Fibroblast of lung (primary cell): ENCODE measurements at regions not wholly inside any gene's neighbourhood (a gene's known extent, or its start where the extent isn't known, plus 50 kb on each side); places are given as distances from the start of the nearest gene placed in this dataset.

Experiments
- CTCF ChIP-seq, 2 donors: IDR thresholded peaks in 1 of 2; conservative IDR thresholded peaks in 1 of 2; 1 replicate in 1 of 2; 2 replicates in 1 of 2; pipeline ENCODE4 v1.5.1; 2011 to 2012; ENCODE audit warnings: low read length in 2 of 2, control low read depth in 1 of 2, inconsistent platforms in 1 of 2, low read depth in 1 of 2, mild to moderate bottlenecking in 1 of 2
- EZH2 ChIP-seq: IDR thresholded peaks from 2 replicates; pipeline ENCODE4 v1.5.1; 2012; ENCODE audit warnings: low read length, control low read depth, mild to moderate bottlenecking; ENCODE audit errors: missing control alignments

- no peak for TF ChIP-seq CTCF (conservative IDR thresholded peaks at IDR 0.05 in 1 of 2, IDR thresholded peaks at IDR 0.05 in 1 of 2; ENCODE audit: low read depth in 1 of 2, low read length in 2 of 2)
- no peak for TF ChIP-seq EZH2
Observed at GRCh38 chr22:27238935-27239510, 562.5 kb downstream of the MN1 start.
